HL-60 (cell line): ENCODE measurements at regions not wholly inside any gene's neighbourhood (a gene's known extent, or its start where the extent isn't known, plus 50 kb on each side); places are given as distances from the start of the nearest gene placed in this dataset.

Experiments
- DNase-seq, 2 experiments: peaks; one replicate each; pipeline ENCODE4 v3.0.0-alpha.2; 2010 to 2020; ENCODE audit warnings: low read depth in 1 of 2, low spot score in 1 of 2
- H3K27ac ChIP-seq: fragments of 250-450 bp; sonication (Bioruptor Pico); replicated peaks from 2 replicates; pipeline ENCODE4 v1.5.1; 2020; ENCODE audit warnings: mild to moderate bottlenecking, moderate library complexity
- H3K27me3 ChIP-seq: fragments of 250-450 bp; sonication (Bioruptor Pico); 2 replicates; pipeline ENCODE4 v1.5.1; 2021; ENCODE audit warnings: mild to moderate bottlenecking, moderate library complexity; ENCODE audit not compliant: insufficient read depth, poor library complexity, severe bottlenecking
- H3K4me3 ChIP-seq: replicated peaks from 2 replicates; pipeline ENCODE4 v1.5.1; 2011; ENCODE audit warnings: mild to moderate bottlenecking, control low read depth, low read length; ENCODE audit not compliant: insufficient read depth
- CTCF ChIP-seq: IDR thresholded peaks from one replicate; pipeline ENCODE4 v1.5.1; 2011; ENCODE audit warnings: low read length, control low read depth, inconsistent platforms; ENCODE audit not compliant: insufficient read depth
- GABPA ChIP-seq: IDR thresholded peaks from 2 replicates; pipeline ENCODE4 v1.6.1; 2012; ENCODE audit warnings: low read depth
- POLR2AphosphoS5 ChIP-seq: IDR thresholded peaks from 2 replicates; pipeline ENCODE4 v1.6.1; 2012; ENCODE audit warnings: low read depth
- REST ChIP-seq: IDR thresholded peaks from 2 replicates; pipeline ENCODE4 v1.6.1; 2012; ENCODE audit warnings: low read depth; ENCODE audit not compliant: insufficient replicate concordance
- SPI1 ChIP-seq: IDR thresholded peaks from 2 replicates; pipeline ENCODE4 v1.6.1; 2012; ENCODE audit warnings: low read depth, mild to moderate bottlenecking, borderline replicate concordance

DNA sequence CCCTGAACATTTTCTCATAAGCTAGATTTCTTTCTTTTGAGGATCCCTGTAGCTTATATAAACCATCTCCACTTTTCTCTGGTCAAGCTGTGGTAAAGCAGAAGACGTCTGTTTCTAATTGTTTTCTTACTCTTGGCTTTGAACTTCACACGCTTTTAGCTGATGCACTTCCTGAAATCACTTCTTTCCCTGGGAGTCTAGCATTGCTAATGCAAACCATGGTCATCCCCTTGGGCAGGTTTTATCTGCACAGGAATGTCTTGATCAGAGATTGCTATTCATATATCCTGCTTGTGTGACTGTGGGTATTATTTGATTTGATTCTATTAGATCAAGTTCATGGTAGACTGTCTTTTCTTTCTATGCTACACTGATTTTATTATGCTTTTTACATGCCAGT is 199.2 kb upstream of the POU2AF2 start:
- Histone ChIP-seq H3K27ac (no peak overlapping the region), H3K4me3 (no peak overlapping the region), H3K27me3 (no peaks in the 10 kb centered on the region)
- no peak for DNase-seq
- TF ChIP-seq REST (no peak), POLR2AphosphoS5 (no peak), GABPA (no peak), CTCF (no peak), SPI1 (no peak)

DNA sequence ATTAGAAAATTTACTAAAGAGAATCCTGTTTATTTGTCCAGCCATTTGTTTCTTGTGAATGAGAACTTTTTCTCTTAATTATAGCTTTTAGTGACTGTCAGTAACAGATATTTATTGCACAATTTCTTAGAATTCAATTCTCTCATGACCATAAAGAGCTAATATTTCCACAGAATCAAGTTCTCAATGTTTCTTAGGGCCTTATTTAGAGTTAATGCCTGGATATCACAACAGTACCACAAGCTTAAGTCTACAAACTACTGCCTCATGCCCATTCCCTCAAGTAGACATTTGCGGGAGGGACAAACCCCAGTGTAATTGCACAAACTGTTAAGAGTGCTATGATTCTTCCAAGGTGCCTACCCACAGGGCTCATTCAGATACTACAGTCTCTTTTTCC is 199.7 kb upstream of the POU2AF2 start:
- Histone ChIP-seq H3K4me3 (no peak overlapping the region), H3K27ac (no peak overlapping the region), H3K27me3 (no peaks in the 10 kb centered on the region)
- TF ChIP-seq CTCF (no peak), GABPA (no peak)
- no peak for DNase-seq

DNA sequence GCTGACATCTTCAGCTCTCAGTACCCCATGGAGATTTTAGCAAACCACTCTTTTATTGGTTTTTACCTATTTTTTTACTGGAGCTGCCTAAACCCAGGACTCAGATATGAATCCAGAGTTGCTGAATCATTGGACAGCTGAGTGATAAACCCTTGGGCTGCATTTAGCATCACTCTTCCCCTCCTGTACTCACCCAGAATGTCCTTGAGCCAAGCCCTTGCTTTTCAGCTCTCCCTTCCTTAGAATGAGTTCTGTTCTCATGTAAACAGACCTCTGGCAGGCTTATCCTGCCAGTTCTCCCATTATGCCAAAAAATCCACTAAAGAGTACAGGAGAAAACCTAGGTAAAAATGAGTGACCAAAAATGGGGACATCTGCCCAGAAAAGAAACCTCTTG is 200.1 kb upstream of the POU2AF2 start:
- no peak for DNase-seq
- Histone ChIP-seq H3K27ac (no peak overlapping the region), H3K4me3 (no peak overlapping the region), H3K27me3 (no peaks in the 10 kb centered on the region)
- TF ChIP-seq SPI1 (no peak), REST (no peak), CTCF (no peak), GABPA (no peak), POLR2AphosphoS5 (no peak)

DNA sequence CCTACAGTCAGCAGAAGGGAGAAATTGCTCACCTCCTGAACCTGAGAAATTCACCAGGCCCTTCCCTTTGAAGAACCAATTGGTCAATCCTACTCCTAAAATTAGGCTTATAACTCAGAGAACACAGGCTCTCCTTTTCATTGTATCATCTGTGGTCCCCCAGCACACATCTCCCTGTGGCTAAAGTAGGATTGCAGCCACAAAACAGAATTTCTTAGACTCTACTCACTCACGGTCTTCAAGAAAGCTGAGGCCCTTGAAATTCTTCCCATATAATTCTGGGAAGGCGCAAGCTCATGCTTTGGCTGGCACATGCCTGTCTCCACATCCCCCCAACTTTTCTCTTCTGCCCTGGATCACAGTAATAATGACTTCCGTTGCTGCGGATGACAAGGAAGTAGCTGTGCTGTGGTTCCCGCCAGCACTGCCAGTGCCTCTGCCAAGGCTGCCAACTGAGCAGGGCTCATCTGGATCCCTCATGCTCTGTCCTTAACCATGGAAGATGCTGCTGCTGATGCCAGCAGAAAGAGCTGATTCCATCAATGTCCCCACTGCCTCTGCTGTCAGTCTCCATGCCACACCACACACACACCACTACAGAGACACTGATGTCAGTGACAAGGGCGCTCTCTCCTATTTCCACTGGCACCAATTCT is 200.6 kb upstream of the POU2AF2 start:
- no peaks in the 10 kb centered on the region for H3K27me3 ChIP-seq
- H3K27ac ChIP-seq, result no peak overlapping the region
- no peak overlapping the region for H3K4me3 ChIP-seq
- no peak for TF ChIP-seq CTCF
- DNase-seq, result no peak
